GM10266 (cell line): ENCODE measurements at regions not wholly inside any gene's neighbourhood (a gene's known extent, or its start where the extent isn't known, plus 50 kb on each side); places are given as distances from the start of the nearest gene placed in this dataset.

Source experiments
- DNase-seq: peaks from one replicate; pipeline ENCODE4 v3.0.0; 2012; ENCODE audit errors: extremely low spot score
- CTCF ChIP-seq: IDR thresholded peaks from 2 replicates; pipeline ENCODE4 v1.5.1; 2012; ENCODE audit warnings: mild to moderate bottlenecking, low read depth; ENCODE audit not compliant: control insufficient read depth, insufficient read depth; ENCODE audit errors: missing control alignments

- DNase-seq: no peak
- no peak for TF ChIP-seq CTCF
These were observed 666.9 kb downstream of the NXPH1 start for GRCh38 chr7:9100289-9100688.

- TF ChIP-seq CTCF: no peak
- DNase-seq: no peak
These were observed 669.4 kb downstream of the NXPH1 start for GRCh38 chr7:9102846-9103245.

- no peak for DNase-seq
- TF ChIP-seq CTCF: no peak
These were observed 673.3 kb downstream of the NXPH1 start for GRCh38 chr7:9106747-9107146.

- no peak for DNase-seq
- TF ChIP-seq CTCF: no peak
These were observed 686.9 kb downstream of the NXPH1 start for GRCh38 chr7:9120331-9120730.

- DNase-seq: no peak
These were observed 690.9 kb downstream of the NXPH1 start for GRCh38 chr7:9124320-9124719.

GRCh38 chr7:9125246-9125645, 691.8 kb downstream of the NXPH1 start:
- TF ChIP-seq CTCF: no peak
- DNase-seq: no peak

More at GRCh38 chr7:9124320-9124719, 690.9 kb downstream of the NXPH1 start:
- TF ChIP-seq CTCF: no peak

- DNase-seq: no peak
- TF ChIP-seq CTCF: no peak
These were observed 694.5 kb downstream of the NXPH1 start for GRCh38 chr7:9127901-9128300.
